ENCODE measurements at regions not wholly inside any gene's neighbourhood (a gene's known extent, or its start where the extent isn't known, plus 50 kb on each side); places are given as distances from the start of the nearest gene placed in this dataset.

DNA sequence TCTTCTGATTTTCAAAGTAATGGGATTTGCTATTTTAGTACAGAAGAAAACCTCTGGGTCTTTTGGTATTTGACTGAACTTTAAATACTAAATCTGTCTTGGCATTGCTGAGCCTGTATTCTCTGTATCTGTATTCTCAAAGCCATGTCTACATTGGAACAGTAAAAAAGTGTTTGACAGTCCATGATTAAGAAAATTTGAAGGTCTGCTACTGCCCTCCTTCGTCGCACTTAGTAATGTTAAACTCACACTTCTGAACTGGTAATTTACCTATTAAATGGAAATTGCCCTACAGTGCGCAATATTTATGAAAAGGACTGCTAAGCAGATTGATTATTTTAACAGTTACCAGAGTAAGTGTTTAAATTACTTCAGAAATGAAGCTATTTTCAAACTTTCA, 165.7 kb upstream of the SMC2 start:
- TF ChIP-seq NFIC (IDR thresholded peaks at IDR 0.05) = no peak
- no peak for TF ChIP-seq RAD21 (IDR thresholded peaks at IDR 0.05; ENCODE audit: low read depth)
- no peak for TF ChIP-seq EGR1 (IDR thresholded peaks at IDR 0.05)
- no peak for TF ChIP-seq USF1 (IDR thresholded peaks at IDR 0.05)
- no peak for TF ChIP-seq EP300 (IDR thresholded peaks at IDR 0.05; ENCODE audit: borderline replicate concordance)
- no peak for TF ChIP-seq REST (IDR thresholded peaks at IDR 0.05; ENCODE audit: low read depth)
- TF ChIP-seq YY1 (IDR thresholded peaks at IDR 0.05; ENCODE audit: low read depth) = no peak
- TF ChIP-seq ZBTB7A (IDR thresholded peaks at IDR 0.05; ENCODE audit: low read depth) = no peak
- no peak for TF ChIP-seq TEAD4 (IDR thresholded peaks at IDR 0.05)
- TF ChIP-seq CEBPB (IDR thresholded peaks at IDR 0.05) = no peak
- TF ChIP-seq TCF12 (IDR thresholded peaks at IDR 0.05; ENCODE audit: low read depth) = no peak

GRCh38 chr9:103941104-103941503, 153.0 kb upstream of the SMC2 start:
- TF ChIP-seq YY1 (IDR thresholded peaks at IDR 0.05; ENCODE audit: low read depth) = no peak
- TF ChIP-seq MAX (IDR thresholded peaks at IDR 0.05) = no peak
- no peak for TF ChIP-seq TEAD4 (IDR thresholded peaks at IDR 0.05)
- TF ChIP-seq TCF12 (IDR thresholded peaks at IDR 0.05; ENCODE audit: low read depth) = no peak
- TF ChIP-seq EGR1 (IDR thresholded peaks at IDR 0.05) = no peak
- no peak for TF ChIP-seq REST (IDR thresholded peaks at IDR 0.05; ENCODE audit: low read depth)
- no peak for TF ChIP-seq EP300 (IDR thresholded peaks at IDR 0.05; ENCODE audit: borderline replicate concordance)
- no peak for TF ChIP-seq USF1 (IDR thresholded peaks at IDR 0.05)
- TF ChIP-seq FOXM1 (IDR thresholded peaks at IDR 0.05; ENCODE audit: borderline replicate concordance, low read depth) = no peak
- no peak for TF ChIP-seq CEBPB (IDR thresholded peaks at IDR 0.05)
- TF ChIP-seq CREB1 (IDR thresholded peaks at IDR 0.05; ENCODE audit: low read depth) = no peak
- no peak for TF ChIP-seq NFIC (IDR thresholded peaks at IDR 0.05)
- no peak for TF ChIP-seq RAD21 (IDR thresholded peaks at IDR 0.05; ENCODE audit: low read depth)
- no peak for TF ChIP-seq TAF1 (IDR thresholded peaks at IDR 0.05; ENCODE audit: low read depth)
- TF ChIP-seq ZBTB7A (IDR thresholded peaks at IDR 0.05; ENCODE audit: low read depth) = no peak

DNA sequence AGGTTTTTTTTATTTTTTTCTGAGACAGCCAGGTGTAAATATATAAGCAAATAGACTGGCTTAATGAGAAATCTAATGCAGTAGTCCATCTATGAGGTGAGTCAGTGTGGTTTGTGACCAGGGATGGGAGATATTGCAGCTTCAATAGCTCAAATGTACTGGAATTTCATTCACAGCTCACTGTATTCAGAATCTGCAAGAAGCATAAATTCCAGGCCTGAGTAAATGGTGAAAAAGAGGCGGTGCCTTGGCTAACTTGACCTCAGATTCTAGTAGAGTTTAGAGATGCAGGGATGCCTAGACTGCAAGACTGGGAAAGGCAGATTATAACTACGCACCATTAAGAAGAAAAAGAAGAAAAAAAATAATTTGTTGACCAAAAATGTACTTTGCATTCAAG, 151.9 kb upstream of the SMC2 start:
- no peak for TF ChIP-seq TCF12 (IDR thresholded peaks at IDR 0.05; ENCODE audit: low read depth)
- TF ChIP-seq EGR1 (IDR thresholded peaks at IDR 0.05) = no peak
- TF ChIP-seq TEAD4 (IDR thresholded peaks at IDR 0.05) = no peak
- TF ChIP-seq USF1 (IDR thresholded peaks at IDR 0.05) = no peak
- no peak for TF ChIP-seq RAD21 (IDR thresholded peaks at IDR 0.05; ENCODE audit: low read depth)
- no peak for TF ChIP-seq FOXM1 (IDR thresholded peaks at IDR 0.05; ENCODE audit: borderline replicate concordance, low read depth)
- no peak for TF ChIP-seq EP300 (IDR thresholded peaks at IDR 0.05; ENCODE audit: borderline replicate concordance)
- TF ChIP-seq REST (IDR thresholded peaks at IDR 0.05; ENCODE audit: low read depth) = no peak
- no peak for TF ChIP-seq YY1 (IDR thresholded peaks at IDR 0.05; ENCODE audit: low read depth)
- no peak for TF ChIP-seq MAX (IDR thresholded peaks at IDR 0.05)
- TF ChIP-seq ZBTB7A (IDR thresholded peaks at IDR 0.05; ENCODE audit: low read depth) = no peak

- TF ChIP-seq NFIC (IDR thresholded peaks at IDR 0.05) = no peak
Observed at GRCh38 chr9:103942651-103943050, 151.5 kb upstream of the SMC2 start.

- TF ChIP-seq CREB1 (IDR thresholded peaks at IDR 0.05; ENCODE audit: low read depth) (no peak), EGR1 (IDR thresholded peaks at IDR 0.05) (no peak), REST (IDR thresholded peaks at IDR 0.05; ENCODE audit: low read depth) (no peak), TAF1 (IDR thresholded peaks at IDR 0.05; ENCODE audit: low read depth) (no peak), USF1 (IDR thresholded peaks at IDR 0.05) (no peak), NFIC (IDR thresholded peaks at IDR 0.05) (no peak), ZBTB7A (IDR thresholded peaks at IDR 0.05; ENCODE audit: low read depth) (no peak), MAX (IDR thresholded peaks at IDR 0.05) (no peak), YY1 (IDR thresholded peaks at IDR 0.05; ENCODE audit: low read depth) (no peak), TCF12 (IDR thresholded peaks at IDR 0.05; ENCODE audit: low read depth) (no peak), RAD21 (IDR thresholded peaks at IDR 0.05; ENCODE audit: low read depth) (no peak), FOXM1 (IDR thresholded peaks at IDR 0.05; ENCODE audit: borderline replicate concordance, low read depth) (no peak), TEAD4 (IDR thresholded peaks at IDR 0.05) (no peak), EP300 (IDR thresholded peaks at IDR 0.05; ENCODE audit: borderline replicate concordance) (no peak), CEBPB (IDR thresholded peaks at IDR 0.05) (no peak)
Observed at GRCh38 chr9:103949096-103949495, 145.0 kb upstream of the SMC2 start.
